T-helper 2 cell treated with Interferon-gamma antibody and Interleukin-4, amounts not matched to agents 5 μg/mL and 100 μg/mL, for 36 hours (primary cell): ENCODE measurements at regions not wholly inside any gene's neighbourhood (a gene's known extent, or its start where the extent isn't known, plus 50 kb on each side); places are given as distances from the start of the nearest gene placed in this dataset.
"Not testable (repeated sequence)": the region's sequence is repeated elsewhere in the genome, so short reads cannot be mapped to it uniquely, and the experiment has no call there.

Experiments
- DNase-seq: peaks from one replicate; pipeline ENCODE4 v3.0.0; 2021; ENCODE audit warnings: low spot score
- H3K27ac Mint-ChIP-seq: one replicate; pipeline ENCODE4 v1.8.0; 2021; ENCODE audit warnings: mild to moderate bottlenecking, mixed read lengths
- H3K27me3 Mint-ChIP-seq: one replicate; pipeline ENCODE4 v1.8.0; 2021; ENCODE audit warnings: low read depth, mixed read lengths
- H3K36me3 Mint-ChIP-seq: one replicate; pipeline ENCODE4 v1.8.0; 2021; ENCODE audit warnings: low read depth, mixed read lengths
- H3K4me1 Mint-ChIP-seq: one replicate; pipeline ENCODE4 v1.8.0; 2021; ENCODE audit warnings: low read depth, mixed read lengths
- H3K4me3 Mint-ChIP-seq: one replicate; pipeline ENCODE4 v1.8.0; 2022; ENCODE audit warnings: mild to moderate bottlenecking, moderate library complexity, mixed read lengths
- H3K9me3 Mint-ChIP-seq: one replicate; pipeline ENCODE4 v1.8.0; 2021; ENCODE audit warnings: mixed read lengths

DNA sequence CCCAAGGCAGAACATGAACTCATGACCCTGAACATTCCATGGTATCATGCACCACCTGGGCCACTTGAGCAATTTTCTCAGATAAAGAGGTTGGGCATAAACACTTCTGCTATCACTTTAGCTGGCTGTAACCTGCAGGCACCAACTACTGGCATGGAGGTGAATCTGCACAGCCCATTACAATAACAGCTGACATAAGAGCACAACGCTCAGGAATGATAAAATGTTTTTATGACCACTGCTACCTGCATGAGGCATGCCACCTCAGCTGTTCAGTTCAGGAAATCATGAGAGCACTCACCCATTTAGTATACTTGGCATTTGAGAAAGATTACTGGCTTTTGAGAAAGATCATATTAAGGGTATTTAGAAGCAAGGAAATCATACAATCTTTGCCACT, 85.7 kb upstream of the SPIN4 start:
- Mint-ChIP-seq H3K36me3 (no peaks in the 10 kb centered on the region), H3K4me1 (no peaks in the 10 kb centered on the region), H3K4me3 (no peak overlapping the region), H3K27me3 (no peaks in the 10 kb centered on the region), H3K27ac (no peak overlapping the region), H3K9me3 (peaks cover 12% of the 10 kb centered on the region)
- no peak for DNase-seq

DNA sequence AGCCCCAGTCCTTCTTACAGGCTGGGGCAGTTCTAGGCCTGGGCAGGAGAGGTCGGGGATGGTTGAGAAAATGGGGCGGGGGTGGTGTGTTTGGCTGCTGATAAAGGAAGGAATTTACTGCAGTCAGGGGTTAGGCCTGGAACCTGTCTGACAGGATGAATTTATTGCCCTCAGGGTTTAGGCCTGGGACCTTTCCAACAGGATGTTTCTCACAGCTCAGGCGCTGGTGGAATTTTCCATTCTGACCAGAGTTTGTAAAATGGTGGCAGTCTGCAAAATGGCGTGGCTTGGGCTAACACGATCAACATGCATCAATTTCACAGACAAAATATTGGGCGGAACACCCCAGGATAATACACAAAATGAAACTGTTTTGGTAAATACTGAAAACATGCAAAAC, 83.5 kb upstream of the SPIN4 start:
- H3K36me3 Mint-ChIP-seq: no peaks in the 10 kb centered on the region
- no peak overlapping the region for H3K27ac Mint-ChIP-seq
- no peak overlapping the region for H3K4me3 Mint-ChIP-seq
- DNase-seq: no peak
- H3K4me1 Mint-ChIP-seq: no peaks in the 10 kb centered on the region
- H3K27me3 Mint-ChIP-seq: no peaks in the 10 kb centered on the region
- peaks cover 12% of the 10 kb centered on the region for H3K9me3 Mint-ChIP-seq

DNA sequence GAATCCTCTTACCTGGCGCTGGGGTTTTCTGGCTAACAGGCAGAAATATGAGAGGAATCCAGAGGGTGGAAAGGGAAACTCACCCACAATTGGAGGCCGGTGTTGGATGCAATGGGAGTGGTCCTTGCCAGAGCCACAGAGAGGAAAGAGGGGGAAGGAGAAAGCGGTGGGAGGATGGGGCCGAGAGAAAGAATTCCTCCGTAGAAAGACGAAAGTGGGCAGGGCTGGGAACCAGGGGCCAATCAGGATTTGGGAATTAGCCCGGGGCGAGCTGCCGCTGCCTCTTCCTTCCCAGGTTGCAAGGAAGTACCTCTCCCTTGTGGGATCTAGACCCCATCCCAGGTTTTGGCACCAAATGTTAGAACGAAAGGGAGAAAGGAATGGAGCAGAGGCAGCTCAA, 83.1 kb upstream of the SPIN4 start:
- H3K9me3 Mint-ChIP-seq: peaks cover 12% of the 10 kb centered on the region
- DNase-seq: no peak
- H3K27ac Mint-ChIP-seq: no peak overlapping the region
- no peaks in the 10 kb centered on the region for H3K27me3 Mint-ChIP-seq
- H3K4me1 Mint-ChIP-seq: no peaks in the 10 kb centered on the region
- no peaks in the 10 kb centered on the region for H3K36me3 Mint-ChIP-seq
- no peak overlapping the region for H3K4me3 Mint-ChIP-seq

DNA sequence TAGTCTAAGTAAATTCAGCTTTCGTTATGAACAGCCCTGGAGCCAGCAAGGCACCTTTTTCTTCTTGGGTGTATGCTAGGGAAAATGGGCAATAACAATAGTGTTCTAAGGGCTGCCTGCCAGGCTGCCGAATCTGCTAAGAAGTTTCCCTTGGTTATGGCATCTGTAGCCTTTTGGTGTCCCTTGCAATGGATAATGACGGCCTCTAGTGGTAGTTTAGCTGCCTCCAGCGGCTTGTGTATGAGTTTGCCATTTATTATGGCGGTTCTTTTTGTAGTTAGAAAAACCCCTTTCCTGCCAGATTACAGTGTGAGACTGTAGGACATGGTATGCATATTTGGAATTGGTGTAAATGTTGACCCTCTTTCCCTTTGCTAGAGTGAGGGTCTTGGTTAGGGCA, 78.9 kb upstream of the SPIN4 start:
- Mint-ChIP-seq H3K9me3 (peaks cover 12% of the 10 kb centered on the region), H3K4me1 (no peaks in the 10 kb centered on the region), H3K36me3 (no peaks in the 10 kb centered on the region), H3K4me3 (no peak overlapping the region), H3K27me3 (no peaks in the 10 kb centered on the region), H3K27ac (no peak overlapping the region)
- no peak for DNase-seq

DNA sequence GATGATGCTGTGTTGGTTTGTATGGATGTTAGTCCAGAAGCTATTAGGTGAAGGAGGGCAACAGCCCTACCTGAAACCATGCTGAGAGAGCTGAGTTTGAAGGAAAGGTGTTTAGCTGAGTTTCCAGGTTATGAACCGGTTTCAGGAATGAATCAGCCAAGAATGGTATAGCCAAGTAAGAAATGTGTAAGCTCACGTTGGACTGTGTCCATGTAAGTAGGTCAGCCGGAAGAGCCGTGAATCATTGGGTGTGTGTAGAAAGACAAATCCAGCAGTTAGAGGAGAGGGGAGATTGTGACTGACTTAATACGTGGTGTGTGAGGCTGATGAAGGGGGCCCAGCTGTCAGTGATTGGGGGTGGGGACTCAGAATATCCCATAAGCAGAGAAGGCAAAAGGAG, 77.2 kb upstream of the SPIN4 start:
- DNase-seq: no peak
- no peak overlapping the region for H3K4me3 Mint-ChIP-seq
- peaks cover 8% of the 10 kb centered on the region for H3K9me3 Mint-ChIP-seq
- no peak overlapping the region for H3K27ac Mint-ChIP-seq
- H3K36me3 Mint-ChIP-seq: no peaks in the 10 kb centered on the region
- H3K4me1 Mint-ChIP-seq: no peaks in the 10 kb centered on the region
- H3K27me3 Mint-ChIP-seq: no peaks in the 10 kb centered on the region

DNA sequence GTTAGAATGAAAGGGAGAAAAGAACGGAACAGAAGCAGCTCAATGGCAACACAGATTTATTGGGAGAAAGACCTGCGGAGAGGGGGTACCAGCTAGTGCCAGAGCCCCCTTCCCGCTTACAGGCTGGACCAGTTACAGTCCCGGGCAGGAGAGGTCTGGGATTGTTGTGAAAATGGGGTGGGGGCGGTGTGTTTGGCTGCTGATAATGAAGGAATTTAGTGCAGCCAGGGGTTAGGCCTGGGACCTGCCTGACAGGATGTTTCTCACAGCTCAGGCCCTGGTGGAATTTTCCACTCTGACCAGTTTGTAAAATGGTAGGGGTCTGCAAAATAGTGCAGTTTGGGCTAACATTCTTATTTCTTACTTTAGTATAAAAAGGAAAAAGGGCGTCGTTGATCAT, 75.4 kb upstream of the SPIN4 start:
- Mint-ChIP-seq H3K27ac (no peak overlapping the region), H3K27me3 (no peaks in the 10 kb centered on the region), H3K9me3 (no peaks in the 10 kb centered on the region), H3K4me1 (no peaks in the 10 kb centered on the region), H3K36me3 (no peaks in the 10 kb centered on the region), H3K4me3 (no peak overlapping the region)
- no peak for DNase-seq

DNA sequence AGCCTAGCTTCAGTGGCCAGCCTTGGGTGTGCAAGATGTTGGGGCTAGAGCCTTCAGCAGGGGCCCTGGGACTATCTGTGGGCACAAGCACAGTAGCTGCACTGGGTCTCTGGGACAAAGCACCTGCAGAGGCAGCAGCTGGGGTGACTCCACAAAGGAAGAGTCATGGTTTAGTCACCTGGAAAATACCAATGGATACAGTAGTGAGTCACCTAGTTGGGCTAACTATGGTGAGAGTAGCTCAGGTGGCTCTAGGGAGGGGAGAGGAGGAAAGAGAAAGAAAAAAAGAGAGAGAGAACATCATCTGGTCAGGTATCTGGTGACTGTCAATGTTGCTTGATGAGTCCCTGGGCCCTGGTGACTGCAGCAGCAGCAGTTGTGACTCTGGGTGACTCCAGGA, 72.9 kb upstream of the SPIN4 start:
- no peaks in the 10 kb centered on the region for H3K4me1 Mint-ChIP-seq
- H3K27me3 Mint-ChIP-seq: no peaks in the 10 kb centered on the region
- no peaks in the 10 kb centered on the region for H3K36me3 Mint-ChIP-seq
- no peak for DNase-seq
- no peaks in the 10 kb centered on the region for H3K9me3 Mint-ChIP-seq
- no peak overlapping the region for H3K27ac Mint-ChIP-seq
- no peak overlapping the region for H3K4me3 Mint-ChIP-seq

DNA sequence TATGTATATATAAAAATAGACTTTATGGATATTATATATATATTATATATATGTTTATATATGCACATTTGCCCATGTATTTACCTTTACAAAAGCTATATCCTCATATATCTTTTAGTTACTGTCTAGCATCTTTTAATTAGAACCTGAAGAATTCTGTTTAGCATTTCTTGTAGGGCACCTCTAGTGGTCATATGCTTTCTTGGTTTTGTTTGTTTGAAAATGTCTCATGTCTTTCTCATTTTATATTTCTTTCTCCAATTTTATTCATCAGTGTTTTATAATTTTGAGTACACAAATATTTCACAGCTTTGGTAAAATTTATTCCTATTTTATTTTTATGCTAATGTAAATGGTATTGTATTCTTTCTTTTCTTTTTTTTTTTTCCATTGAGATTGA, 70.3 kb upstream of the SPIN4 start:
- DNase-seq: no peak
- H3K36me3 Mint-ChIP-seq: no peaks in the 10 kb centered on the region
- H3K27ac Mint-ChIP-seq: no peak overlapping the region

DNA sequence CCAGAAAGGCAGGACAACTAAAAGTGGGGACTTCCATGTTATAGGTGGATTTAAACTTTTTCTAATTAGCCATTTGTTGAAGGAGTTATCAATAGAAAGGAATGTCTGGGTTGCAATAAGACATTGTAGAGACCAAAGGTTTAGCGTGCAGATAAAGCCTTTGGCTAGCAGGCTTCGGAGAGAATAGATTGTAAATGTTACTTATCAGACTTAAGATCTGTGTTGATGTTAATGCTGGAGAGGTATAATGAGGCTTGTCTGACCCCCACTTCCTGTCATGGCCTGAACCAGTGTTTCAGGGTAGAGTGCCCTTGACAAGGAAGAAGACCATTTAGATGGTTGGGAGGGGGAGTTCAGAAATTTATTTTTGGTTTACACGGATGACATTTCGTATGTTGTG, 67.1 kb upstream of the SPIN4 start:
- no peak for DNase-seq
- Mint-ChIP-seq H3K27ac (no peak overlapping the region), H3K4me1 (no peaks in the 10 kb centered on the region), H3K9me3 (peaks cover 14% of the 10 kb centered on the region), H3K27me3 (no peaks in the 10 kb centered on the region), H3K4me3 (no peak overlapping the region), H3K36me3 (no peaks in the 10 kb centered on the region)

More for the DNA sequence above, 70.3 kb upstream of the SPIN4 start:
- Mint-ChIP-seq H3K4me3 (no peak overlapping the region), H3K4me1 (no peaks in the 10 kb centered on the region), H3K27me3 (no peaks in the 10 kb centered on the region), H3K9me3 (peaks cover 14% of the 10 kb centered on the region)

DNA sequence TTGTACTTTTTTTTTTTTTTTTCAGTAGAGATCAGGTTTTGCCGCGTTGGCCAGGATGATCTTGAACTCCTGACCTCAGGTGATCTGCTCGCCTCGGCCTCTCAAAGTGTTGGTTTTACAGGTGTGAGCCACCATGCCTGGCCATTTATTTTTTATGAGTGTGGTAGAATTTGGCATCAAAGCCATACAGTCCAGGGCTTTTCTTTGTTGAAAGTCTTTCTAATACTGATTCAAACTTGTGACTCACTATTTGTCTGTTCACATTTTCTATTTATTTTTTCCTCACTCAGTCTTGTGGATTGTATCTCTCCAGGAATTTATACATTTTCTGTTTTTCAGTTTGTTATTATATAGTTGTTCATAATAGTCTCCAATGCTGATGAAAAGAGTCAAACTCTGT, 66.5 kb upstream of the SPIN4 start:
- Mint-ChIP-seq H3K27me3 (no peaks in the 10 kb centered on the region), H3K9me3 (peaks cover 14% of the 10 kb centered on the region), H3K36me3 (no peaks in the 10 kb centered on the region), H3K4me3 (no peak overlapping the region), H3K4me1 (no peaks in the 10 kb centered on the region), H3K27ac (no peak overlapping the region)
- DNase-seq: no peak

DNA sequence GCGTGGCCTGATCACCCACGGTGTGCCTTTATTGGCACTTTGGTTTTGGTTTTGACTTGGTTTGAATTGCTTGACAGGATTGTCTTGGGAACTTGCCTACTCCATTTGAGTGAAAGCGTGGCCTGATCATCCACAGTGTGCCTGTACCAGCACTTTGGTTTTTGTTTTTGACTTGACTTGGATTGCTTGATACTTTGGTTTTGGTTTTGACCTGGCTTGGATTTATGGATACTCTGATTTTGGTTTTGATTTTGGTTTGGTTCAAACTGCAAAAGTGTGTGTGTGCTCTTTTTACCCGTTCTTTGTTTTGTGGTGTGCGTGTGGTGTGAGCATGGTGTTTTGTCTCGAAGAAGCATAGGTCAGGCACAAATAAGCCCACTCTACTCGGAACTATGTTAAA, 58.8 kb upstream of the SPIN4 start:
- not testable (repeated sequence) for H3K36me3 Mint-ChIP-seq, H3K27me3 Mint-ChIP-seq, H3K9me3 Mint-ChIP-seq

DNA sequence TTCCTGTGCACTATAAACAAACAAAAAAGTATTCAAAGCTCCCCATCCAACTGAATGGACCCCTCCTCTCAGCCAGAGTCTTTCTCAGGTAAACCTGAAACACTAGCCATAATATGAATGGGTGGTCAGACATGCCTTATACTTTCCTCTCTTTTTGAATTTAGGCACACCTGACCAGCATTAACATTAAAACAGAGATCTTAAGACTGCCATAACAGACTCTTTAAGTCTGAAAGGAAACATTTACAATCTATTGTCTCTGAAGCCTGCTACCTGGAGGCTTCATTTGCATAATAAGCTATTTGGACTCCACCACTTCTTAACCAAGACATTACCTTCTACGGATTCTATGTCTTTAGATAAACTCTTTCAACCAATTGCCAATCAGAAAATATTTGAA, 56.9 kb upstream of the SPIN4 start:
- H3K4me3 Mint-ChIP-seq: no peak overlapping the region
- no peaks in the 10 kb centered on the region for H3K27me3 Mint-ChIP-seq
- H3K27ac Mint-ChIP-seq: no peak overlapping the region
- no peaks in the 10 kb centered on the region for H3K9me3 Mint-ChIP-seq
- no peaks in the 10 kb centered on the region for H3K4me1 Mint-ChIP-seq
- DNase-seq: no peak
- H3K36me3 Mint-ChIP-seq: no peaks in the 10 kb centered on the region

More for the DNA sequence above, 58.8 kb upstream of the SPIN4 start:
- H3K27ac Mint-ChIP-seq, H3K4me3 Mint-ChIP-seq, H3K4me1 Mint-ChIP-seq, DNase-seq: not testable (repeated sequence)

DNA sequence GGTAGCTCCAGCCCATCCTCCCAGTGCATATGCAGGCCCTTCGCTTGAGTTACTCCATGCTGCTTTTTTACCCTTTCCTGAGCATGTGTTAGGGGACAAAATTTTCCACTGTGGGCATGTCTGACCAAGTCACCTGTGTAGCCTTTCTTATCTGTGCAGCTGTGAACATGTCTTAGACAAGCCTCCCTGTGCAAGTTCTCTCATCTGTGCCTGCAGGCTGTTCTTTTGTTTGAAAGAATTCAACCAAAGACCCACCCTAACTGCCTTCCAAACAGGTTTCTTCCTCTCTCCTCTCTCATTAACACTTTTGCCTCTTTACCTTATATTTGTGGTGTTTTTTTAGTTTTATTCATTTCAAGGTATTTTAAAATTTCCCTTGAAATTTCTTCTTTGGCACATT, 53.2 kb upstream of the SPIN4 start:
- H3K27me3 Mint-ChIP-seq: no peaks in the 10 kb centered on the region
- H3K9me3 Mint-ChIP-seq: no peaks in the 10 kb centered on the region
- no peak overlapping the region for H3K27ac Mint-ChIP-seq
- H3K4me1 Mint-ChIP-seq: no peaks in the 10 kb centered on the region
- no peaks in the 10 kb centered on the region for H3K36me3 Mint-ChIP-seq
- no peak overlapping the region for H3K4me3 Mint-ChIP-seq
- no peak for DNase-seq

DNA sequence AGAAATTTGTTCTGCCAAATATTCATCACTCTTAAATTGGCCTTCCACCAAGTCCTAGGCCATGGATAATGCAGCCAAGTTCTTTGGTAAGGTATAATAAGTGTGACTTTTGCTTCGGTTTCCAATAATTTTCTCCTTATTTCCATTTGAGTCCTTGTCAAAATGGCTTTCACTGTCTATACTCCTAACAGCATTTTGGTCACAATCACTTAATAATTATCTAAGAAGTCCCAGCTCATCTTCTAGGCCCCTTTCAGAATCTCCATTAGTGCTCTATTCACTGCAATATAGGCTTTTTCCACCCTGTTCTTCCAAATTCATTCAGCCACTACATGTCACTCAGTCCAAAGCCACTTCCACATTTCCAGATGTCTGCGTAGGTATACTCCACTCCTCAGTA, 51.0 kb upstream of the SPIN4 start:
- H3K27me3 Mint-ChIP-seq: no peaks in the 10 kb centered on the region
- no peak for DNase-seq
- no peak overlapping the region for H3K4me3 Mint-ChIP-seq
- H3K9me3 Mint-ChIP-seq: no peaks in the 10 kb centered on the region
- H3K4me1 Mint-ChIP-seq: no peaks in the 10 kb centered on the region
- H3K27ac Mint-ChIP-seq: no peak overlapping the region
- H3K36me3 Mint-ChIP-seq: no peaks in the 10 kb centered on the region
